ENCODE measurements at regions not wholly inside any gene's neighbourhood (a gene's known extent, or its start where the extent isn't known, plus 50 kb on each side); places are given as distances from the start of the nearest gene placed in this dataset.
"Not testable (repeated sequence)": the region's sequence is repeated elsewhere in the genome, so short reads cannot be mapped to it uniquely, and the experiment has no call there.

- H3K27me3 ChIP-seq (replicated peaks in 1 of 4; ENCODE audit: control extremely low read depth in 1 of 4, control insufficient read depth in 3 of 4, insufficient read depth in 4 of 4, low read length in 3 of 4); H3K4me3 ChIP-seq (ENCODE audit: control extremely low read depth in 1 of 5, extremely low read depth in 1 of 5, insufficient read depth in 1 of 5, low read depth in 2 of 5, low read length in 4 of 5); H3K27me3 Mint-ChIP-seq; H3K4me1 Mint-ChIP-seq; H2AFZ ChIP-seq (ENCODE audit: insufficient read depth, low read depth, low read length, poor library complexity, severe bottlenecking); H3K36me3 ChIP-seq (replicated peaks in 1 of 2; ENCODE audit: control extremely low read depth in 1 of 2, control insufficient read depth in 1 of 2, extremely low read depth in 1 of 2, insufficient read depth in 2 of 2, low read length in 1 of 2); DNase-seq; ATAC-seq (ENCODE audit: low read depth); H3K9me3 ChIP-seq (ENCODE audit: control extremely low read depth in 1 of 3, control insufficient read depth in 2 of 3, insufficient read depth in 1 of 3, low read length in 2 of 3); H3K27ac ChIP-seq (ENCODE audit: low read length in 2 of 2); H4K20me1 ChIP-seq (ENCODE audit: control insufficient read depth, insufficient read depth, low read length, poor library complexity, severe bottlenecking); intact Hi-C loops (cut with micrococcal nuclease); H3K79me2 ChIP-seq (ENCODE audit: control insufficient read depth, insufficient read depth, low read length); H3K4me2 ChIP-seq (replicated peaks; ENCODE audit: low read depth, low read length, poor library complexity, severe bottlenecking); H3K9ac ChIP-seq (ENCODE audit: low read length); H3K4me1 ChIP-seq (ENCODE audit: control insufficient read depth in 2 of 2, insufficient read depth in 2 of 2, low read length in 2 of 2); CTCF ChIA-PET; H3K4me3 Mint-ChIP-seq; H3K9me3 Mint-ChIP-seq (ENCODE audit: insufficient read depth); H3K27ac Mint-ChIP-seq; POLR2A ChIA-PET: not testable (repeated sequence)
- WGBS (ENCODE audit: insufficient coverage) = no CpG with 5 or more reads among the region's 1 CpG
These were observed 55.9 kb upstream of the ACSM6 start for GRCh38 chr10:95137990-95138625.

GRCh38 chr10:95134490-95134889, 59.5 kb upstream of the ACSM6 start:
- Mint-ChIP-seq H3K4me3 (no peak overlapping the region), H3K9me3 (ENCODE audit: insufficient read depth) (no peaks in the 10 kb centered on the region), H3K27ac (no peak overlapping the region), H3K4me1 (no peaks in the 10 kb centered on the region), H3K27me3 (no peaks in the 10 kb centered on the region)
- ChIA-PET POLR2A (no interaction called here), CTCF (interaction anchor here (1.2 to 2.6 kb wide), 5 partner anchors 109 to 467 kb away, joined by 4 to 24 read pairs (median 11); no protein-coding TSS in a partner anchor)
- DNase-seq (no peak), ATAC-seq (ENCODE audit: low read depth) (no peak)
- Histone ChIP-seq H3K9ac (ENCODE audit: low read length) (no peak overlapping the region), H2AFZ (ENCODE audit: insufficient read depth, low read depth, low read length, poor library complexity, severe bottlenecking) (no peak overlapping the region), H3K9me3 (ENCODE audit: control extremely low read depth in 1 of 3, control insufficient read depth in 2 of 3, insufficient read depth in 1 of 3, low read length in 2 of 3) (peaks cover 0 to 6% (median 3%) of the 10 kb centered on the region in 3 donors), H4K20me1 (ENCODE audit: control insufficient read depth, insufficient read depth, low read length, poor library complexity, severe bottlenecking) (no peaks in the 10 kb centered on the region), H3K36me3 (replicated peaks in 1 of 2; ENCODE audit: control extremely low read depth in 1 of 2, control insufficient read depth in 1 of 2, extremely low read depth in 1 of 2, insufficient read depth in 2 of 2, low read length in 1 of 2) (no peaks in the 10 kb centered on the region), H3K27me3 (replicated peaks in 1 of 4; ENCODE audit: control extremely low read depth in 1 of 4, control insufficient read depth in 3 of 4, insufficient read depth in 4 of 4, low read length in 3 of 4) (no peaks in the 10 kb centered on the region), H3K4me1 (ENCODE audit: control insufficient read depth in 2 of 2, insufficient read depth in 2 of 2, low read length in 2 of 2) (no peaks in the 10 kb centered on the region), H3K27ac (ENCODE audit: low read length in 2 of 2) (no peak overlapping the region), H3K79me2 (ENCODE audit: control insufficient read depth, insufficient read depth, low read length) (no peaks in the 10 kb centered on the region), H3K4me3 (ENCODE audit: control extremely low read depth in 1 of 5, extremely low read depth in 1 of 5, insufficient read depth in 1 of 5, low read depth in 2 of 5, low read length in 4 of 5) (no peak overlapping the region), H3K4me2 (replicated peaks; ENCODE audit: low read depth, low read length, poor library complexity, severe bottlenecking) (no peak overlapping the region)
- no peak for TF ChIP-seq CTCF (IDR thresholded peaks at IDR 0.05)
- intact Hi-C loops (cut with micrococcal nuclease) = no loop called here
- WGBS (ENCODE audit: insufficient coverage) = no CpG with 5 or more reads among the region's 1 CpG
